ENCODE measurements at regions not wholly inside any gene's neighbourhood (a gene's known extent, or its start where the extent isn't known, plus 50 kb on each side); places are given as distances from the start of the nearest gene placed in this dataset.

DNA sequence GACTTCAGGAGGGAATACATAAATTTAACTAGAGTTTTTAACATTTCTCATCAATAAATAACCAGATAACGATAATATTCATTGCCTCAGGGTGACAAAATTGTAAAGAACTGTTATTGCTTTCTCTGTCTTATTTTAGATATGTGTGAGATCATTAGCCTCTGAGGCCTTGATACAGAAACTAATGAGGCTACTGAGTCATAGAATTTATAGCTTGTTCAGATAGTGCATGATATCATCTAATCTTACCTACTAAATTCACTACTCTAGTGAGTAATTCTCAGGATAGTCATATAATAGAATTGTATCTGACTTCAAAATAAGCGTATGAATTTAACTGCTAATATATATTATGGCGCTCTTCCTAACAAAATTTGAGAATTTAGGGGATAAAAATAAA, 360.8 kb upstream of the KLHL1 start:
- DNase-seq = no peak

DNA sequence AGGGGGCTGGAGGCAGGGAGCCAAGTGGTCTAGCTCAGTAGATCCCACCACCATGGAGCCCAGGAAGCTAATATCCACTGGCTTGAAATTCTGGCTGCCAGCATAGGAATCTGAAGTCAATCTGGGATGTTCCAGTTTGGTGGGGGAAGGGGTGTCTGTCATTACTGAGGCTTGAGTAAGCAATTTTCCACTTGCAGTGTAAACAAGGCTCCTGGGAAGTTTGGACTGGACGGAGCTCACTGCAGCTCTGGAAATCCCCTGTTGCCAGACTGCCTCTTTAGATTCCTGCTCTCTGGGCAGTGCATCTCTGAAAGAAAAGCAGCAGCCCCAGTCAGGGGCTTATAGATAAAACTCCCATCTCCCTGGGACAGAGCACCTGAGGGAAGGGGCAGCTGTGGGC, 349.2 kb upstream of the KLHL1 start:
- DNase-seq = no peak

DNA sequence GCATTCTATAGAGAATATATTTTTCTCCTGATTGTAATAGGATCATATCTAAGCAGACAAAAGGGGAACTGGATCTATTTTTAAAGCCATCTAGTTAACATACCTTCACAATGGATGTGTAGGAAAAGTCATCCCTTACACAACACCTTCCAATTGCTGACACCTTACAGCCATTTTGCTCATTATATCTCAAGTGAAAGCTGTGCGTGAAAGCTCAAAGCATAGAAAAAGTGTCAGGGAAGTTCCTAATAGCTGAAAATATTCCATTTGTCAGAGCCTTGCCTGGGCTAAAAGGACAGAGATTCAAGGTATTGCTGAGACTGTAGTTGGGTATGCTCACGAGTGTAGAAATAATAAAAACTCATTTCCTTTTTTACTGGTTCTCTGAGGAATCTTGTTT, 340.6 kb upstream of the KLHL1 start:
- DNase-seq = no peak

DNA sequence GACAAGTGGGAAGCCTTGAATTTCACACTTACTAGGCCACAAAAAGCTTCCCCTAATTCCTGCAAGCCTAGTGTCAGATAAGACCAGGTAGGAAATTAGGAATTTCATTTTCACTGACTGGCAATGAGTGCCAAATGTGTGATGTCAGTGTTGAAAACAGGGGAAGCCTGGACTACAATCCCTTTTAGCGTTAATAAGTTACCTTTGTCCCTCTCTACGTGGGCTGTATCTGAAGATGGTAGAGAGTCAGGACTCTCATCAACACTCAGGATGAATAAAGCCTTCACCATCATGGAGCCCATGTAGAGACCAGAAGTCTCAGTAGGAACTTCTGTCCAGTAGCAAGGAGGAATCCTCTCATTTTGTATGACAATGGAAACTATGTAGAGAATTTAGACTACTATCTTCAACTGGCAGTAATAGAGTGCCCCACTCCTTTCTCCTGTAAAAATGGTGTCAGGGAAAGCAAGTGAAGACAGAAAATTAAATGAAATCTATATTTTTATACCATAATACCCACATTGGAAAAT, 324.1 kb upstream of the KLHL1 start:
- DNase-seq = no peak

DNA sequence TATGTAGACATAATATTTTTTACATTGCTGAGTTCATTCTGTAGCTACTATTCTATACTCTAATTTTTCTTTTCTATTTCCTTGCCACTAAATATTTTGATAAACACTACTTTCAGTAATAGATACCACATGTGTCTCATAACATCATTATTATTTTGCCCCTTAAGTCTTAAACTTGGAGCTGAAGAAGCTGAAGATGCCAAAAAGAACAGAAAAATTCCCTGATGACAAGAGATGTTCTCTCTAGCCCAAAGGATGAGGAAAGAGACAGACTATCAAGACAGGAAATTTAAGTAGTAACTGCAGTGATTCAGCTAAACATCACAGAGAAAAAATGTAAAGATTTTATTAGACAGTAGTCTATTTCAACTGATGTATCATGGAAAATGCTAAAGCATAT, 322.0 kb upstream of the KLHL1 start:
- DNase-seq = no peak

DNA sequence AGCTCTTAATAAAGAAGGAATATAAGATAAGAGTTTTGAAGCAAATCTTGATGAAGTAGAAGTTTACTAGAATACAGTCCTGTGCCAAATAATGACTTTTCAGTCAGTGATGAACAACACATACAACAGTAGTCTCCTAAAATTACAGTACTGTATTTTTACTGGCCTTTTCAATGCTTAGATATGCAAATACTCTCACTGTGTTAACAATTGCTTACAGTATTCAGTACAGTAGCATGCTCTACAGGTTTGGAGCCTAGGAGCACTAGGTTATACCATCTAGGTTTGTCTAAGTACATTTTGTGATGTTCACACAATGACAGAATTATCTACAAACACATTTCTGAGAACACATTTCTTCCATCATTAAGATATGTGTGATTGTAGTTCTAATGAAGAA, 316.7 kb upstream of the KLHL1 start:
- no peak for DNase-seq

DNA sequence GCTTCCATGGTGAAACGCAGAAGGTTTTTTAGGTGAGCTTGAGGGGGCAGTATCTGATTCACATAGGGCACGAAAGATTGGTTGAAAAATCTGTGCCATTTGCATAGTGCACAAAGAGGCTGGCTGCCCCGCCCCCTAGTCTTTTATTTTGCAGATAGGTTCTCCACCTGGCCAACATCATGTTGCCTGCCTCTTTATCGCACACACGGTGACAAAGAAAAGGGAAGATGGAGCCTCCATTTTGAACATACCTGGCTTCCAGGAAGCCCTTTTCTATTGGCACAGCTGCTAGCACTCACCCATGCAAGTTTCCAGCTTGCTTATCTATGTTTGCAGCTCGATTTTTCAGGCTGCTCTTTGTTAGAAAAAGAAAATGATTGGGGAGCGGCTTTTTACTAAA, 316.2 kb upstream of the KLHL1 start:
- DNase-seq = no peak

DNA sequence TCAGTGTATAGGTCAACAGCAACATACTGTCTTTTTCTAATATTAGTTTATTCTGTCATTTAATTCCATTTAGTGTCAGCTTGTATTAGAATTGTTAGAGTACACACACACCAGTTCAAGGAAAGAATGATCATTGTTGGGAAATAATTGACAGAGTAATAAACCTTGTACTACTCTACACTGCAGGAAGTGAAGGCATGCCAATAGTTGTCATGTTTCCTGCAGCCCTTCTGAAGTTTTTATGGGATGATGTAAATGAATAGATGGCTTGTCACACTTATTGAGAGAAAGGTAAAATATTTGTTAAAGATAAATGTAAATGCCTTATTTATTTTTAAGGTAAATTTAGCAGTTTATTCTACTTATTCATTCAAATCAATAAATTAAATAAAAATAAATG, 306.9 kb upstream of the KLHL1 start:
- no peak for DNase-seq

DNA sequence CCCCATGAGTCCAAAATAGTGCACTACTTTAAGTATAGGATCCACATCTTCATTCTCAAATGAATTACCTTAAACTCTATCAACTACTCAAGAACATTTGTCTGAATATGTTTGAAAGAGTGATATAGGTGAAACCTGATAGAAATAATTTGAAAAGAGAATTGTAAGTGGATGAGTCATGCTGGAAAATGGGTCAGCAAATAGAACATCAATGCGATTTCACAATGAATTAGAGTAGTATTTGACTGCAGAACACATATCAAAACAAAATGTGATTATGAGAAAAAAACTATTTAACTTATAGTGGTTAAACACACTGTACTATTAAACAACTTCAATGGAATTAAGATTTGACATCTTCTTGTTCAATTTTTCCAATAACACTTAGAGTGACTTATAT, 300.6 kb upstream of the KLHL1 start:
- DNase-seq = no peak

DNA sequence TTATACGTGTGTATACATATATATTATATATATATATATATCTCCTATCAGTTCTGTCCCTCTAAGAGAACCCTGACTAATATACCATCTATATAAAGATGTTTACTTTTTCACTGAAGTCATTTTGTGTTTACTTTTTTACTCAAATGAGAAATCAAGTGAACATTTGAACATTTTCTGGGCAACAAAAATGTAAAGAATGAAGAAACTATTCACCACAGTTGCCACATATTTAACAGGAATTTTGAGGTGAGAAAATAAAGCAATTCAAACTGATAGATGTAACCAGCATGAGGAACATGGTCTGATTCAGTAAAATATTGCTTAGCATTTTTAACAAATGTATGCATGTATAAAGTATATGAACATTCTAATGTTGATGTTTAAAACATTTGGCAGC, 299.2 kb upstream of the KLHL1 start:
- DNase-seq = no peak

DNA sequence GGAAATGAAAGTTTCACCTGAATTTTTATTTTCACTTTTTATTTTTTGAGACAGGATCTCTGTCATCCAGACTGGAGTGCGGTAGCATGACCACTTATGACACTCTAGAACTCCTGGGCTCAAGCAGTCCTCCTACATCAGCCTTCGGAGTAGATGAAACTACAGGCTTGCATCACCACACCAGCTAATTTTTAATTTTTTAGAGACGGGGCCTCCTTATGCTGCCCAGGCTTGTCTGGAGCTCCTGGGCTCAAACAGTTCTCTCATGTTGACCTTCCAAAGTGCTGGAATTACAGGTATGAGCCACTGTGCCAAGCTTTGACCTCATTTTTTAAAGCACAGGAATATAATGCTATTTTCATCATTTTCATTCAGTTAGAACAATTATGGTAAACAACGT, 297.0 kb upstream of the KLHL1 start:
- DNase-seq = no peak

DNA sequence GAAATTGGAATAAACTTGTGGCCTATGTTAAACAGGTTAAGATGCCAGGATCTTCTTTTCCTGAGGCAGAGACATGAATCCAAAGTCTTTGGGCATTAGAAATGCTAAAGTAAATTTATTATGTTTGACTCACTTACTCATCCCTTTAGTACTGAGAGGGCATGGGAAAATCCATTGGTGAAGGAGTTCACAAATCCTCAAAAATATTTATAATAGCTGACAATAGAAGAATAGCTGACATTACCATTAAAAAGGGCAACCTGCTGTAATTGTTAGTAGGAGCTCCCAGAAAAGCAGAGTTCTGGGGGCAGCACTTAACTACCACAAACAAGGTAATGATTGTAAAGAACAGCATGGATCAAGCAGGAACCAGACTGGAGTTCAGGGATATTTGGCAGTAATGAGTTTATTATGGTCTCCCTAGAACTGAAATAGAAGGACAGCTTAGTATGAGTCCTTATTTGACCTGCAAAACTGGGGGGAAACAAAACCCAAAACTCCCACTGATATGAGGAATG, 285.8 kb upstream of the KLHL1 start:
- DNase-seq = no peak

DNA sequence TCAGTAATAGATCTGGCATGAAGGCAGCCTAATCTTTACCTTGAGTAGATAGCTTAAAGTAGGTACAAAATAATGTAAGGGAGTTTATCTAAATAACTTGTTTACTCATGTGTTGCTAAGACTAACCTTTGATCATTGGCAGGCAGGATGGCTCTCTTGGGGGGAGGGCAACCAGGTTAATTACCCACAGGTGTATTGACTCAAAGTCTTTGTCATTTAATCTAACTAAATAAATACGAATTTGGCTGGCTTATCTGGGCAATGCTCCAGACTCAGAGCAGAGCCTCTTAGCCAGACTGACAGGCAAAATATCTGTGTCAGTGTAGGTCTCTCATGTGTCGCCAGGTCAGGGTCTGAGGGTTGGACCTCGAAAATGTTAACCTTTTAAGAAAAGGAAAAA, 283.4 kb upstream of the KLHL1 start:
- no peak for DNase-seq

DNA sequence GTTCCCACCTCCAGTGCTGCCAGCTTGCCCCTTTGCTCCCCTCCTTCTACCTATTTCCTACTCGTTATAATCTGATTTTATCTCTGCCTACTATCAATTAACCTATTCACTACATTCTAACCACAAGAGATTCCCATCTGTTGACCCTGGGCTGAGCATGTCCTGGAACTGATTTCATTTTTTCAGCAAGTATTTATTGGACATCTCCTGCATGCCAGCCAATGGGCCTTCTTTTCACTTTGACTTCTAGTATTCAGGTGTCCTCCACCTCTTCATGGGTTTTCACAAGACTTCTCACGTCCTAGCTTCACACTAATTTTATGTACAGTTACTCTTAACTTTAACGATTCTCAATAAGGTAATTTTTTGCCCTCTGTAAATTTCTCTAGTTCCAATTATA, 282.7 kb upstream of the KLHL1 start:
- DNase-seq = no peak

DNA sequence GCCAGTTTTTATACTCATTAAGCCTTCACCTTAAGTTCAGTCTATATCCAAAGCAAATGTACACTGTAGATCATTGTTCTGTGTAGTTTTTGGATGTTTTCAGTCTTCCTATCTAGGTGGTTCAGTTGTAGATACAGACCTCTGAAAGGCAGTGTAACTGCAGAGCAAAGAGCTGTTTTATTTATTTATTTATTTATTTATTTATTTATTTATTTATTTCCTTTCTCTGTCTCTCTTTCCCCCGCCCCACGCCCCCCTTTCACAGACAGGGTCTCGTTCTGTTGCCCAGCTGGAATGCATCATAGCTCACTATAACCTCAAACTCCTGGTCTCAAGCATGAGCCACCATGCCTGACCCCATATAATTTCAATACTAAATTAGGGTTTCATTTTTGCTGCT, 281.8 kb upstream of the KLHL1 start:
- no peak for DNase-seq

DNA sequence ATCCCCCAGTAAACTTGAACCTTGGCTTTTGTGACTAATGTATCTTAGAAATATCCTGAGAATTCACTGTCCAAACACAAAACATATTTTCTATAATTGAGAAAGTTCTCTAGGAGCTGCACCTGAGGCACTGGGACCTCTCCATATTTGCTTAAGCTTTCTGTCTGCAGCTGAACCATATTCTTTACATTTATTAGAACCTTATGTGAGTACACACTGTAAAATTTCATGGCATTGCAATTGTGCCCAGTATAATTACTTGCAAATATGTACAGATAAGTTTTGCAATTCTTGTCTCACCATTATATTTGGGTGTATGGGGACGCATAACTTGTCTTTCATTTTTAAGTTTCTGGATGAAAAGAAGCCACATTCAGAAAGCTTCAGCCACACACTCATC, 280.7 kb upstream of the KLHL1 start:
- DNase-seq = no peak

DNA sequence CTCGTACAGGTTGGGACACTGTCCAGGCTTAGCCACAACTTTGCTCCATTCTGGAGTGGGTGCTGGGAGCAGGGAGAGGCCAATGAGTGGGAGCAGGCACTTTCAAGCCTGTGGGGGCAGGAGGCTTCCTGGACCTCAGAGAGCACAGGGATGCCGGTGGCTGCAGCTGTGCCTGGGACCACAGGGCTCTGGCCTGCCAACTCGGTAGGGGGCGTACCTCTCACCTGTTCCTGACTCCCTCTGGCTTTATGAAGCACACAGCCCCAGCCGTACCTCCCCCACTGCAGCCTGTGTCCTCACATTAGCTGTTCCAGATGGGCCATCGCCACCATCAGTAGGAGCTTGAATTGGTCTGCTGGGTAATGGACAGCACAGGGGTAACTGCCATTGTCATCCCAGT, 278.7 kb upstream of the KLHL1 start:
- no peak for DNase-seq

DNA sequence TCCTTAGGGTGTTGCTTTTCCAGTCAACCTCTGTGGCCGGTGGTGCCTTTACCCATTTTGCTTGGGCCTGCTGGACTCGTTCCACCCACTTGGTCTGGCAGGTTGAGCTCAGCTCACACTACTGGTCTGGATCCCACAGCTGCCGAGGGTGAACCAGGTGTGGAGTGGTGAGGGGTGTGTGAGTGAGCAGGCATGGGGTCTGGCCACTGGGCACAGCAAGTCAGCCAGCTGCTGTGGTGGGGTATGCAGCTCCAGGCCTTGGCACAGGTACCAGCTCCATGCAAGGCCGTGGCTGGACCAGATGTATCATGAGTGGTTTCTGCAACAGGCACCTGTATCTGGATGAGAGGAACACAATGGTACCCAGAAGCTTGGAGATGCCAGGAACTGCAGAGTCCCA, 277.6 kb upstream of the KLHL1 start:
- DNase-seq = no peak

DNA sequence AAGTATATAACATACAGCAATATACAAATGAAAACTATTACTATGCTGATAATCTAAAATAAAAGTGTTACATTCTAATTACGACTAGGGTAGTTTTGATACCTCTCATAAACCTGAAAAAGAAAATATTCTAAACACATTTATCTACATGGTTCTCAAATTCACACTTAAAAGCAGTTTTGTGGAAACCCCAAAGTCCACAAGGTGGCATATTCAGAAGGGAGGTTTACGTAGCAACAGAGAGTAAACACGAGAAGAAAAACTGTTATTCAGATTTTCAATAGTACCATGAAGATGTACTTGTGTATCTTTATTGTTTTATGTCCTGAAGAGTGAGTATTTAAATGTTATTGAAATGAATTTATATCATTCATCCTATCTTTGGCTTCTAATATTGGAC, 275.9 kb upstream of the KLHL1 start:
- DNase-seq = no peak

DNA sequence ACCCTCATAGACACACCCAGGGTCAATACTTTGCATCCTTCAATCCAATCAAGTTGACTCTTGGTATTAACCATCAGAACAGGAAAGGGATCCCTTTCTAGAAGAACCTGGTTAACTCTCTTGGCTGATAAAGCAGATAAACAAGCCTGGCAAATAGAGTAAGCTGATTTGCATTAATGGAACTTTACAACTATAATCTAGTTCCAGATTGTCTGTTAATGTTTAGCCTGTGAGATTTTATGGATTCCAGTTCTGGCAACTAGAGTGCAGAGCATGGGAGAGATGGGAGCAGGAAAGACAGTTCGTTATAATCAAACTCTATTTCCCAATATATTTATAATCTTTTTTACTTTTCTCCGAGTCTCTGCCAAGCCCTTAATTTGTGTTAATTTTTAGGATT, 272.6 kb upstream of the KLHL1 start:
- no peak for DNase-seq

DNA sequence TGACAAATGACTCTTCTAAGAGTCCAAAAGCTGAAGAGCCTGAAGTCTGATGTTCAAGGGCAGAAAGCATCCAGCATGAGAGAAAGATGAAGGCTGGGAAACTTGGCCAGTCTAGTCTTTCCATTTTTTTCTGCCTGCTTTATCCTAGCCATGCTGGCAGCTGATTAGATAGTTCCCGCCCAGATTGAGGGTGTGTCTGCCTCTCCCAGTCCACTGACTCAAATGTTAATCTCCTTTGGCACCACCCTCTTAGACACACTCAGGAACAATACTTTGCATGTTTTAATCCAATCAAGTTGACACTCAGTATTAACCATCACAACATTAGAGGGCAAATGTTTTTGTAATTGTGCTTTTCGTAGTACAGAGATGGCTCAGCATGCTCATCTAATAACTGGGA, 267.5 kb upstream of the KLHL1 start:
- DNase-seq = no peak

DNA sequence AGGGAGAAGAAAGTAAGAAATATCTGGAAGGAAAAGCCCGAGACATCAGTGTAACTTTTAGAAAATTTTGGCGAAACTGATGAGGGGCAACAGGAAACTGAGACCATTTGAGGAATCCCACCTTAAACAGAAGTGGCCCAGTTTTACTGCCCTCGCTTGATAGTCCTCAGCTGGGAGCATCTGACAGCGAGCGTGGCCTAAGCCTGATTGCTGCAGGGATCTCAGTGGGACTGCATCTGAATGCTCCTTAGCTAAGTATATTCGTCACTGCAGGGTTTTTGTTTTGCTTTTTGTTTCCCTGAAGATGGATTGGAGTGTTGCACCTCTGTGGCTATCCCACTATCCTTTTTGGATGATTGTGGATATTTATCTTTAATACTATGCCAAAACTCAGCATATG, 262.7 kb upstream of the KLHL1 start:
- no peak for DNase-seq

DNA sequence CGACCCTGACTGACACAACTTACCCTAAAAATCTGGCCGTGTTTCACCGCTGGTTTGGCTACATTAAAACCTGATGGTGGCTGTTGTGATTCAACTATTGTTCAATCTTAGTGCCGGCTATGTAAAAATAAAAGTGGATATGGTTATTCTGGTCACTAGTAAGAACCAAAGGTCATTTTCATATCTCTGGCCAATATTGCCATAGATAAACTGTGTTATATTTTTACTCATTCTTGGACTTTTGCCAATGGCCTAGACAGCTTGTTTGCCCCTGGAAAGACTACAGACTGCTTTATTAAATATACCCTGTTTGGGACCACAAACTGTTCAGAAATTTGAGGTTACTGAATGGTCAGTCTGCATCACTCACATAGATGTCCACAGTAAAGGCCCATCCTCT, 258.5 kb upstream of the KLHL1 start:
- DNase-seq = no peak

DNA sequence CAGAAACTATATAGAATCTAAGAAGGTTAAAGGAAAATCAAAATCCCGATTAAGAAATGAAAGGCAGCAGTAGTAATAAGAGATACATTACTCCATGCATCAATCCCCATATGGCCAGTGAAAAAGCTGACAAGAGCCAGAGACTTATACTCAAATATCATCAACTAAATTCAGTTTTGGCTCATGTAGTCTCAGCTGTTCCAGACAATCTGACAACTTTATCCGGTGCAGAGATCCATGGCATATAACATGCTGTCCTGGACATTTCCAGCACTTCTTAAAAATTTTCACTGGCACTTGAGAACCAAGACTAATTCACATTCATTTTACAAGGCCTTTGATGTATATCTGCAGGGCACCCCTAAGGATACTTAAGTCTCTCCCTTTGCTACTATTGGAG, 255.7 kb upstream of the KLHL1 start:
- DNase-seq = no peak

DNA sequence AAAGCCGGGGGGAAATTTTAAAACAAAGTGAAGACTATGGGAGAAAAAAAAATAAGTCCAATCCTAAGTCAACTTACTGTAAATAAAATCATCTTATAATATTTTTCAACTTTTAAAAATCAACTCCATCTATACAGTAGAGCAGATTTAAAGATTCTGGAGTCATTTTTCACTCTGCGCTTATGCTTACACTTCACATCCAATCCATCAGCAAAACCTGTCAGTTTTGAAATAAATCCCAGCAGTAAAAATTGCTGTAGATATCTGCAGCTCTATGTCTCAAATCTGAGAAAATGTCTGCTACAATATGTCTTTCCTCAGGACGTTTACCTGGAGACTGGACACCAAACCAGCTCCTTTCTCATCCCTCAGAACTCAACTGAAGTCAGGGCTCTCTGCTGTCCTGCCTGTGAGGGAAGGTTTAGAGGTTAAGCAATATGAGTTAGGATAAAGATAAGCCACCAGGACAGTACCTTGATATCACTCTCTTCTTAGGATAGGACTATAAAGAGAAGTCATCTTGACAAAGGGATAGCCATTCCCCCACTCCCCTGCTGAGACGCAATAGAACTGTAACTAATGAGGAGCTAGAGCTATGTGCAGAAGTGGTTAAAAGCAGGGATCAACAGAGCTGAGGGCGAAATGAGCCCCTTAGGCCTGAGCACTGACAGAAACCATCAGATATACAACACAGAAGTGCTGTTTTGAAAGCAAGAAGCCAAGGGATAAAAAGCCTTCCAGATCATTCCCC, 254.7 kb upstream of the KLHL1 start:
- DNase-seq = no peak
